Pancreas (tissue), 10 donors: ENCODE measurements at regions not wholly inside any gene's neighbourhood (a gene's known extent, or its start where the extent isn't known, plus 50 kb on each side); places are given as distances from the start of the nearest gene placed in this dataset.

Experiments used
- ATAC-seq, 4 donors: fragments of 200-7000 bp; cut with Tn5 transposase; one replicate each; pipeline versions ENCODE4 v1.8.0 to v1.9.1; 2020; ENCODE audit warnings: mild to moderate bottlenecking in 4 of 4, moderate library complexity in 4 of 4
- DNase-seq, 6 donors: peaks; one replicate each; pipeline ENCODE4 v3.0.0-alpha.2; 2020
- FAIRE-seq: peaks from 2 replicates; lab custom pipeline; 2012; peaks lifted over from hg19 to GRCh38; lab: Jason Lieb, UNC
- H3K27ac ChIP-seq, 4 donors: fragments of 200-600 bp; sonication (generic); 1 replicate in 3 of 4; 2 replicates in 1 of 4; pipeline versions ENCODE4 v1.5.0 to v1.8.0; 2020
- H3K27me3 ChIP-seq, 4 donors: fragments of 200-600 bp; one replicate each; pipeline ENCODE4 v1.8.0; 2021
- H3K36me3 ChIP-seq, 3 donors: fragments of 200-600 bp; sonication (generic) in 1 of 3; one replicate each; pipeline versions ENCODE4 v1.5.0 to v1.8.0; 2020 to 2021
- H3K4me1 ChIP-seq, 3 donors: fragments of 200-600 bp; one replicate each; pipeline ENCODE4 v1.8.0; 2021
- H3K4me3 ChIP-seq, 4 donors: fragments of 200-600 bp; sonication (generic) in 2 of 4; one replicate each; pipeline versions ENCODE4 v1.5.0 to v1.8.0; 2020 to 2021
- H3K9me3 ChIP-seq, 4 donors: fragments of 200-600 bp; one replicate each; pipeline ENCODE4 v1.8.0; 2021
- CTCF ChIP-seq, 4 donors: fragments of 200-600 bp; sonication (generic) in 3 of 4; IDR thresholded peaks; one replicate each; pipeline versions ENCODE4 v1.5.0 to v1.8.0; 2021; ENCODE audit warnings: antibody characterized with exemption in 4 of 4
- WGBS, 2 donors: extraction: QIAGEN DNeasy Blood & Tissue Kit; methylation state at CpG; one replicate each; pipeline ENCODE4 v1.1.7; 2013; 5-methylcytosine and 5-hydroxymethylcytosine counted together
- intact Hi-C, 3 donors: fragments of 100-400 bp; cut with DNase I; formaldehyde crosslinking; loops; one replicate each; pipeline versions ENCODE4 v1.11.1 to v1.14.2; 2022
- donor health status: healthy with polysubstance abuse.
- donor health status: DM: no; HTN: no; CAD: no; lungs with moderate emphysema.
- donor health status: DM: no; HTN: no; CAD: no.
- donor health status: control.
- donor health status: control.
- donor health status: Bipolar disorder and iron deficiency.
- donor health status: DM: yes; HTN: yes; CAD: no.
- donor health status: DM: no; HTN: no; CAD: no.
- donor health status: DM: no; HTN: no; CAD: no.
- donor health status: DM: yes; HTN: yes; CAD: no.

- WGBS, 2 donors, result 55 to 85% methylated on average over 11 of the region's 11 CpGs
- intact Hi-C loops, result no loop called here
- Histone ChIP-seq H3K4me1 (no peaks in the 10 kb centered on the region), H3K9me3 (no peaks in the 10 kb centered on the region), H3K4me3 (no peak overlapping the region), H3K27me3 (no peaks in the 10 kb centered on the region), H3K36me3 (no peaks in the 10 kb centered on the region), H3K27ac (no peak overlapping the region)
- DNase-seq, result no peak
- no peak for ATAC-seq
- FAIRE-seq, result no peak
- no peak for TF ChIP-seq CTCF (IDR thresholded peaks at IDR 0.05)
These were observed 137.4 kb upstream of the MAMLD1 start for GRCh38 chrX:150225756-150226155.

GRCh38 chrX:150226223-150226965, 136.7 kb upstream of the MAMLD1 start:
- ATAC-seq (no peak), DNase-seq (no peak), FAIRE-seq (no peak)
- Histone ChIP-seq H3K4me1 (no peaks in the 10 kb centered on the region), H3K36me3 (no peaks in the 10 kb centered on the region), H3K9me3 (no peaks in the 10 kb centered on the region), H3K27ac (no peak overlapping the region), H3K4me3 (no peak overlapping the region), H3K27me3 (no peaks in the 10 kb centered on the region)
- intact Hi-C loops, result no loop called here
- TF ChIP-seq CTCF (IDR thresholded peaks at IDR 0.05), result no peak
- WGBS, 2 donors, result 71 to 91% methylated on average over 9 of the region's 9 CpGs

GRCh38 chrX:150227321-150227860, 135.7 kb upstream of the MAMLD1 start:
- TF ChIP-seq CTCF (IDR thresholded peaks at IDR 0.05), result no peak

GRCh38 chrX:150227873-150228410, 135.2 kb upstream of the MAMLD1 start:
- 74 to 87% methylated on average over 7 of the region's 7 CpGs for WGBS, 2 donors
- Histone ChIP-seq H3K4me1 (no peaks in the 10 kb centered on the region), H3K4me3 (no peak overlapping the region), H3K36me3 (no peaks in the 10 kb centered on the region), H3K9me3 (no peaks in the 10 kb centered on the region), H3K27ac (no peak overlapping the region), H3K27me3 (no peaks in the 10 kb centered on the region)
- intact Hi-C loops, result no loop called here
- FAIRE-seq (no peak), DNase-seq (no peak), ATAC-seq (no peak)
- TF ChIP-seq CTCF (IDR thresholded peaks at IDR 0.05), result no peak

More at GRCh38 chrX:150227321-150227860, 135.7 kb upstream of the MAMLD1 start:
- no peak overlapping the region for H3K27ac ChIP-seq
- 65 to 90% methylated on average over 7 of the region's 7 CpGs for whole genome bisulfite sequencing, 2 donors
- H3K9me3 ChIP-seq, result no peaks in the 10 kb centered on the region
- no peaks in the 10 kb centered on the region for H3K4me1 ChIP-seq
- DNase-seq, result no peak
- FAIRE-seq, result no peak
- intact Hi-C loops, result no loop called here
- no peak for ATAC-seq
- H3K4me3 ChIP-seq, result no peak overlapping the region
- H3K36me3 ChIP-seq, result no peaks in the 10 kb centered on the region
- no peaks in the 10 kb centered on the region for H3K27me3 ChIP-seq

GRCh38 chrX:150228431-150228830, 134.7 kb upstream of the MAMLD1 start:
- intact Hi-C loops, result no loop called here
- Histone ChIP-seq H3K9me3 (no peaks in the 10 kb centered on the region), H3K36me3 (no peaks in the 10 kb centered on the region), H3K4me1 (no peaks in the 10 kb centered on the region), H3K4me3 (no peak overlapping the region), H3K27me3 (no peaks in the 10 kb centered on the region), H3K27ac (no peak overlapping the region)
- 80 to 94% methylated on average over 3 of the region's 3 CpGs for WGBS, 2 donors
- FAIRE-seq (no peak), ATAC-seq (no peak), DNase-seq (no peak)
- TF ChIP-seq CTCF (IDR thresholded peaks at IDR 0.05), result no peak
